Hematopoietic multipotent progenitor cell (in vitro differentiated cells): ENCODE measurements at regions not wholly inside any gene's neighbourhood (a gene's known extent, or its start where the extent isn't known, plus 50 kb on each side); places are given as distances from the start of the nearest gene placed in this dataset.

Experiments used
- DNase-seq, 3 donors: peaks; one replicate each; pipeline ENCODE4 v3.0.0-alpha.2; 2011 to 2015; ENCODE audit warnings: low read depth in 2 of 3, low spot score in 2 of 3

DNA sequence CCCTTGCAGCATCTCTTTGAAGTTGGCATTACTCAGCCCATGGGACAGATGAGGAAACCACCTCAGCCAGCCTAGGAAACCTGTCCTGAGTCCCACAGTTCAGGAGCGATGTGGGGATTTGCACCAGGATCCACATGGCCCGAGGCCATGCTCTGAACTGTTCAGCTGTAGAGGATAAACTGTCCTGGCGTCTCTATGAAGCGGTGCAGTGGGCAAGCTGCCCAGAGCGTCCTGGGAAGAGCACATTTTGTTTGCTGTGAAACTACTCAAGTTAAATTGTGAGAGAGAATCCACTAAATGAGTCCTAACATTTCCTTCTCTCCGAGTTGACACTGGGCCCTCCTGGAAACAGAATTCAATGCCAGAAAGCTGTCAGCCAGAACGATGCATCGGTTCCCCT lies 276.6 kb upstream of the TNRC6C start:
- DNase-seq = no peak

- DNase-seq = peak in 2 of 3 donors; percentile 36 to 65
These were observed 273.4 kb upstream of the TNRC6C start for GRCh38 chr17:77684803-77685798.

- DNase-seq = no peak
These were observed 272.5 kb upstream of the TNRC6C start for GRCh38 chr17:77685881-77686486.

GRCh38 chr17:77686903-77687302 lies 271.6 kb upstream of the TNRC6C start:
- DNase-seq = no peak

GRCh38 chr17:77687417-77687816 lies 271.1 kb upstream of the TNRC6C start:
- DNase-seq = no peak

GRCh38 chr17:77687921-77688320 lies 270.6 kb upstream of the TNRC6C start:
- no peak for DNase-seq

GRCh38 chr17:77688369-77688768 lies 270.1 kb upstream of the TNRC6C start:
- no peak for DNase-seq

- peak in 1 of 3 donors; percentile 21 for DNase-seq
These were observed 268.0 kb upstream of the TNRC6C start for GRCh38 chr17:77690271-77691161.

DNA sequence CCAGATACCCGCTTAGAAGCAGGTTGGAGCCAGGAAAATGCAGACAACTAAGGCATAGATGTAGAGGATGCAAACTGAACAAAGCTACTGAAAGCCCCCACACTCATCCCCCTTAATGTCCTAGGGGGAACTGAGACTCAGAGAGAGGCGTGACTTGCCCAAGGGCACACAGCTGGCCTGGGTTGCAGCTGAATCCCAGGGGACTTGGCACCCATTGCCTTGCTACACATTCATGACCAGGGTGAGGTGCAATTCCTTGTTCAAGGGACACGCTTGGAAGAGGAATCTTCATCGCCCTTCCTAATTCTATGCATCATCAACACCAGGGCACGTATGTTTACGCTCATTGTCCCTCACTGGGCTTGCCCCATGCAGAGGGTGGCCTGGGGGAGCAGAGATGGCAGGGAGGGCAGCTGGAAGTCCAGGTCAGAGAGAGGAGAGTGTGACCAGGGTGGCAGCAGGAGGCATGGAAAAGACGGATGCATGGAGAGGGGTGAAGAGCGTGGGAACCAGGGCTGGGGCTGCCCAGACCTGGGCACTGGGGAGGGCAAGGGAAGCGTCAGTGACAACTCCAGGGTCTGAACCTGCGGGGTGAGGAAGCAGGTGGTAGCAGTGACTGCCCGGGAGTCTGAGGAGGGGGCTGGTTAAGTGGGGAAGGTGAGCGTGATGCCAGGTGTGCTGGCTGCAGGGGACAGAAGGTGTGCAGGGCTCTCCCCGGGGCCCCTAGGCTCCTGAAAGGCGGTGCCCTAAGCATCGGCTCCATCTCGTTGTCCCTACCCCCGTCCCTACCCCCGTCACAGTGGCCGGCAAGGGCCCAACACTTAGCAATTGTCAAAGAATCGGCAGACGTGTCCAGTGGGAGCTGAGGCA lies 267.1 kb upstream of the TNRC6C start:
- no peak for DNase-seq

- DNase-seq = no peak
These were observed 265.8 kb upstream of the TNRC6C start for GRCh38 chr17:77692571-77693161.

- DNase-seq = no peak
These were observed 265.2 kb upstream of the TNRC6C start for GRCh38 chr17:77693301-77693700.

GRCh38 chr17:77693776-77694175 lies 264.7 kb upstream of the TNRC6C start:
- no peak for DNase-seq

DNA sequence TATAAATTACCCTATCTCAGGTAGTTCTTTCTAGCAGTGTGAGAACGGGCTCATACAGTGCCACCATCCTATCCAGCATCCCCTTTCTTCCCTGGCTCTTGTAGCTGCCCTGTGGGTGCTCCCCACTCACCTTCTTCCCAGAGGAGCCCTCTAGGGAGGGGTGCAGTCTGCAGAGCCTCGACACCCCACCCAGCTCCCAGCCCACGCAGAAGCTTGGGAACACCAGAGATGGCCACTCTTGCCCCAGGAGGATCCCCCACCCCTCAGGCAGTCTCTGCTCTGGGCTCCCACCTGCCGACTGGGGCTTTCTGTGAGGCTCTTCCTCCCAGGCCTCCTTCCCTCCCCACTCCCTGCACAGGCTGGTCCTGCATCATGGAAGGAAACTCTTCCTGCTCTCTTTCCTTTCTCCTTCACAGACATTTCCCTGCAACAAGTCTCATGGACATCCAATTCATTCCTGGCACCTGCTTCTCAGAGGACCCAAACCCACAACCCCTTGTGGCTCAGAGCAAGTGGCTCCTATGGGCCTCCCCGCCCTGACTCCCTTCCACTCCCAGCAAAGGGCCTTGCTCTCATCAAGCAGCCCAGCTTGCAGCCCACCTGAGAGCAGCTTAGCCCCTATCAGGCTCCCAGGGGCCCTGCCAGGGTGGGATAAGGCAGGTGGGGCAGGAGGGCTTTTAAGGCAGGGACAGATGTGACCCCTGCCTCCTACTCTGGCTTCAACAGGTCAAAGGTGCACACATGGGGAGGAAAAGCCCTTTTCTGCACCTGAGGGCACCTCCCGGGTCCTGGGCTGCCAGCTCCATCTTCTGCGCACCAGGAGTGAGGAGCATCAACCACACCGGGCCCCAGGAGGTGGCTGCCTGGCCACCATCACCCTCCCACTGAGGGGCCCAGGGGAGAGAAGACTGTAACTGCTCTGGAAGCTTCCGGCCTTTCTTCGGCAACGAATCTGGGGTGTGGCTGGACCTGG lies 263.8 kb upstream of the TNRC6C start:
- no peak for DNase-seq

DNA sequence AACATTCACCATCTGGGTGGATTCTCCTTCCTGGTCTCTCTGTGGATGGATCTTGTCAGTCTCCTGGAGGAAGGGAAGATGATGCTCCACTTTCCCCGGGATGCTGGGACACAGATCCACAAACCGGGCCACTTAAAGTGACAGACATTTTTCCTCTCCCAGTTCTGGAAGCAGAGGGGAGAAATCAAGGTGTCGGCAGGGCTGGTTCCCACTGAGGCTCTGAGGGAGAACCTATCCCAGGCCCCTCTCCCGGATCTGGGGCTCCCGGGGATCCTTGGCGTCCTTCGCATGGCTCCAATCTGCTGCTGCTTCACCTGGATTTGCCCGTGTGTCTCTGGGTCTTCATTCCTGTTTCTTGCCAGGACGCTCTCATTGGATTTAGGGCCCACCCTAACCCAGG lies 263.1 kb upstream of the TNRC6C start:
- DNase-seq = no peak

GRCh38 chr17:77696151-77696720 lies 262.3 kb upstream of the TNRC6C start:
- no peak for DNase-seq

- DNase-seq = no peak
These were observed 261.6 kb upstream of the TNRC6C start for GRCh38 chr17:77696721-77697460.
